ENCODE measurements at regions not wholly inside any gene's neighbourhood (a gene's known extent, or its start where the extent isn't known, plus 50 kb on each side); places are given as distances from the start of the nearest gene placed in this dataset.
"Not testable (repeated sequence)": the region's sequence is repeated elsewhere in the genome, so short reads cannot be mapped to it uniquely, and the experiment has no call there.

DNA sequence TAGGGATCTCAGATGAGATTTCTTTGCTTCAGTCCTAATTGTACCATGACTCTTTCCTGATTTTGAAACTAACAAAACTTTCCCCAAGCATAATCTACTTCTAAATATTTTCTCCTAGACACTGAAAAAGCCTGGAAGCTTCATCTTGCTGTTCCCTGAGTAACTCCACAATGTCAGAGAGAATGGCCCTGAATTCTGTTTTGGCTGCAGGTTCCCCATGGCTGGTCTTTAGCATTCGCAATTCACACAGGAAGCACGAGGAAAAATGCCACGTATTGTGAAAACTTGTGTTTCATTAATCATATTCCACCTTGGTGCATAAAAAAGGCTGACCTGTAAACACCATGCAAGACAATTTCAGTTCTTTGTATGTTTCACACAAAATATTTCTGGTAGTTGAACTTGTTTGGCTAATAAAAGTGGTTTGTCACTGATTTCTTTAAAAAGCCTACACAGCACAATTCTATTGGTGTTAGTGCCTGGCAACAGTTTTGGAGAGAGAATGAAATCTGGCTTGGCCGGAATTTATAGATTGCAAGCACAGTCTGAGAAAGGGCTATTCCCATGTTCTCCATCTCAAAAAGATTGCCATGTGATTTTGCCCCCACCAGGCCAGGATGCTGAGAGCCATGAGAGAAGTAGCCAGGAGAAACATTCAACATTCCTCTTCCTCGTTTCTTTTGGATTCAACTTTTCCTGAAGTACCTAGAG is 367.1 kb downstream of the NDFIP2 start:
- Histone ChIP-seq H3K27me3 (ENCODE audit: insufficient read depth, low read depth, severe bottlenecking) (no peaks in the 10 kb centered on the region), H3K4me3 (ENCODE audit: low read depth, low read length) (no peak overlapping the region), H3K27ac (no peak overlapping the region), H3K36me3 (no peaks in the 10 kb centered on the region), H3K9me3 (ENCODE audit: severe bottlenecking) (no peaks in the 10 kb centered on the region)
- no peak for DNase-seq
- TF ChIP-seq, protein P1, sequence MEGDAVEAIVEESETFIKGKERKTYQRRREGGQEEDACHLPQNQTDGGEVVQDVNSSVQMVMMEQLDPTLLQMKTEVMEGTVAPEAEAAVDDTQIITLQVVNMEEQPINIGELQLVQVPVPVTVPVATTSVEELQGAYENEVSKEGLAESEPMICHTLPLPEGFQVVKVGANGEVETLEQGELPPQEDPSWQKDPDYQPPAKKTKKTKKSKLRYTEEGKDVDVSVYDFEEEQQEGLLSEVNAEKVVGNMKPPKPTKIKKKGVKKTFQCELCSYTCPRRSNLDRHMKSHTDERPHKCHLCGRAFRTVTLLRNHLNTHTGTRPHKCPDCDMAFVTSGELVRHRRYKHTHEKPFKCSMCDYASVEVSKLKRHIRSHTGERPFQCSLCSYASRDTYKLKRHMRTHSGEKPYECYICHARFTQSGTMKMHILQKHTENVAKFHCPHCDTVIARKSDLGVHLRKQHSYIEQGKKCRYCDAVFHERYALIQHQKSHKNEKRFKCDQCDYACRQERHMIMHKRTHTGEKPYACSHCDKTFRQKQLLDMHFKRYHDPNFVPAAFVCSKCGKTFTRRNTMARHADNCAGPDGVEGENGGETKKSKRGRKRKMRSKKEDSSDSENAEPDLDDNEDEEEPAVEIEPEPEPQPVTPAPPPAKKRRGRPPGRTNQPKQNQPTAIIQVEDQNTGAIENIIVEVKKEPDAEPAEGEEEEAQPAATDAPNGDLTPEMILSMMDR (IDR thresholded peaks at IDR 0.05; ENCODE audit: low read depth, low read length), result no peak

DNA sequence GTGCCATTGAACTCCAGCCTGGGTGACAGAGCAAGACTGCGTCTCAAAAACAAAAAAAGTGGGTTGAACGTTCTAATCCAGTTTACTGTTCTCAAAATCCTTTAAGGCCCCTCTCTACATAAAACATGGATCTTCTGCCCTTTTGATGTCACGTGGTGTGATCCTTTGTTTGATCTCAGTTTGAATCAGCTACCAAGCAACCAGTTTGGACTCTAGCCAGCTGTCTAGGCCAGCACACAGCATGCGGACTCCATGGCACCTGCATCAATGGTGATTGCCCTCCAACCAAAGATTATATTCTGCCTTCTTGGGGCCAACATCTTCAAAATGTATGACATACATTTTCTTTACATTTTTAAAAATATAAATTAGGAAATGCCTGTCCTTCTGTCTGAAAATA is 365.4 kb downstream of the NDFIP2 start:
- H3K36me3 ChIP-seq, result no peaks in the 10 kb centered on the region
- H3K27ac ChIP-seq, result no peak overlapping the region
- H3K4me3 ChIP-seq (ENCODE audit: low read depth, low read length), result no peak overlapping the region
- TF ChIP-seq, protein P1 (IDR thresholded peaks at IDR 0.05; ENCODE audit: low read depth, low read length), result no peak
- H3K9me3 ChIP-seq (ENCODE audit: severe bottlenecking), result no peaks in the 10 kb centered on the region
- no peak for DNase-seq
- no peaks in the 10 kb centered on the region for H3K27me3 ChIP-seq (ENCODE audit: insufficient read depth, low read depth, severe bottlenecking)

DNA sequence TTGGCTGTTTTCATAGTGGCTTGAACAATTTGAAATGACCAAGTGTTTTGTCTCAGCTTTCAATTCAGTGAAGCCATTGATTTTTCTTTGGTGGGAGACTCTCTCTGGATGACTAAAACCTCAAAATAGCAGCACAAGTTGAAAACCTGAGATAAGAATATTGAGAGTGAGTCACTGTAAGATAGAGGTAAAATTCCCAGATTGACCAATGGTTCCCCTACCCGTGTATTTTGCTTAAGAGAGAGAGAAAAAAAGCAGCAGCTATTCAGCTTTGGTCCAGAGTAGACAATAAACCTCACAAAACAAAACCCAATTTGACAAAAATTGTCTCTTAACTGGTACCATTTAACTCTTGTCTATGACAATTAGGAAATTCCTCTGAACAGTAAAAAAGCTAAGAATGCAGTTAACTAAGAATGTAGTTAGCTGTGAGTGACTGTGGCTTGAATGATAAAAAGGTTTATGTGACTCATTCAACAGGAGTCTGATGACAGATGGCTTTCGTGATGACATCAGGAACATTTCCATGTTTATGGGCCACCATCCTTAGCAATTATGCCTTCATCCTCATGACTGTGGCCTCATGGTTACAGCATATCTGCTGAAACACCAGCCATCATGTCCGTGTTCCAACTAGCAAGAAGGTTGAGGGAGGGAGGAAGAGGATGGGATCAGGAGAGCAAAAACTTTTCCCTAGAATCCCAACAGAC is 356.9 kb downstream of the NDFIP2 start:
- Histone ChIP-seq H3K4me3 (ENCODE audit: low read depth, low read length) (no peak overlapping the region), H3K27ac (no peak overlapping the region), H3K9me3 (ENCODE audit: severe bottlenecking) (no peaks in the 10 kb centered on the region), H3K36me3 (no peaks in the 10 kb centered on the region), H3K27me3 (ENCODE audit: insufficient read depth, low read depth, severe bottlenecking) (no peaks in the 10 kb centered on the region)
- no peak for DNase-seq
- TF ChIP-seq, protein P1 (IDR thresholded peaks at IDR 0.05; ENCODE audit: low read depth, low read length), result no peak

DNA sequence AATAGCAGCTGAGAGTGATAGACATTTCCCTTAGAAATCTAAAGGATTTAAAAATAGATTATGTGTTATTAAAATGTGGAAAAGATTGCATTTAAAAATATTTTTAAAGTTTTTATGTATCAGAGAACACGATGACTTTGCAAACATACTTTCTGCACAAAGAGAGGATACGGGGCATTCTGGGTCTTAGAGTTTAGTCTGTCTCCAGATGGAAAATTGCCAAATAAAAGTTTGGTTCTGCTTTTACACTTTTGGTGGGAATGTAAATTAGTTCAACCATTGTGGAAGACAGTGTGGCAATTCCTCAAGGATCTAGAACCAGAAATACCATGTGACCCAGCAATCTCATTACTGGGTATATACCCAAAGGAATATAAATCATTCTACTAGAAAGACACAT is 355.2 kb downstream of the NDFIP2 start:
- not testable (repeated sequence) for H3K27me3 ChIP-seq (ENCODE audit: insufficient read depth, low read depth, severe bottlenecking); H3K4me3 ChIP-seq (ENCODE audit: low read depth, low read length); H3K36me3 ChIP-seq; DNase-seq; H3K27ac ChIP-seq; H3K9me3 ChIP-seq (ENCODE audit: severe bottlenecking)

DNA sequence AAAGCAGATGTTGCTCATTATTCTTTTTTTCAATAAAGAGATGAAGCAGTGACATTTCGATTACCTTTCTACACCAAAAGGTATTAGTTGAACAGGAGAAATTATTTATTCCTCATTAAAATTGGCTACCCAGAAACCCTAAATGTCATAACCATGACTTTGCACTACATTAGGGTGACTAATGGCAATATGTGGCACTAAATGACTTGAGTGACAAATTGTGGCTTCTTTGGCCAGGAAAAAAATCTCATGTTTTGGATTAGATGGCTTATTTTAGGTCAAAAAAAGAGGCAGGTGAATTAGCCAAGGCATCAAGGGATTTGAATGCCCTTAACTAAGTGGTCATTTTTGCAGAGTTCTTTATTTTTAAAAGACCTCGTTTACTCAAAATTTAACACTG is 353.9 kb downstream of the NDFIP2 start:
- TF ChIP-seq, protein P1 (IDR thresholded peaks at IDR 0.05; ENCODE audit: low read depth, low read length), result no peak
- Histone ChIP-seq H3K9me3 (ENCODE audit: severe bottlenecking) (no peaks in the 10 kb centered on the region), H3K36me3 (no peaks in the 10 kb centered on the region), H3K4me3 (ENCODE audit: low read depth, low read length) (no peak overlapping the region), H3K27ac (no peak overlapping the region), H3K27me3 (ENCODE audit: insufficient read depth, low read depth, severe bottlenecking) (no peaks in the 10 kb centered on the region)
- DNase-seq, result no peak

DNA sequence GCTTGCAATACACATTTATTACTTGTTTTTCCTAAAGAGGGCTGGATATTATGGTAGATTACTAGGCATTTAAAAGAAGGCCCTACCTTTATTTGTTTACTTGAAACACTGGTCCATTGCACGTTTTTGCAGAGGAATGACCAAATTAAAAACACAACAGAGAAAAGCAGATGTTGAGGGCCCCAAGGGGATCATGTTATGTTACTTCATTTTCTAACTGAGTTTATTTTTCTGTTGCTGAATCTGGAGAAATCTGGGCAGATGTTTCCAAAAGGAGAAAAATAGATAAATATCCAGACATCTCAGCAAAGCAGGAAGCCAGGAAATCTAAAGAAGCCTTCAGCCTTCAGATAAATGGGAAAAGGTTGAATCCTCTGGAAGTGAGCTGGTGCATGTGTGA is 353.0 kb downstream of the NDFIP2 start:
- no peak for DNase-seq

More for the DNA sequence above, 353.0 kb downstream of the NDFIP2 start:
- Histone ChIP-seq H3K36me3 (no peaks in the 10 kb centered on the region), H3K4me3 (ENCODE audit: low read depth, low read length) (no peak overlapping the region), H3K27ac (no peak overlapping the region), H3K27me3 (ENCODE audit: insufficient read depth, low read depth, severe bottlenecking) (no peaks in the 10 kb centered on the region), H3K9me3 (ENCODE audit: severe bottlenecking) (no peaks in the 10 kb centered on the region)
- TF ChIP-seq, protein P1 (IDR thresholded peaks at IDR 0.05; ENCODE audit: low read depth, low read length), result no peak
